SH-SY5Y (cell line): ENCODE measurements at regions not wholly inside any gene's neighbourhood (a gene's known extent, or its start where the extent isn't known, plus 50 kb on each side); places are given as distances from the start of the nearest gene placed in this dataset.

Source experiments
- GATA2 ChIP-seq: IDR thresholded peaks from 2 replicates; pipeline ENCODE4 v1.6.1; 2011; ENCODE audit warnings: mild to moderate bottlenecking, low read depth, low read length
- GATA3 ChIP-seq: IDR thresholded peaks from 2 replicates; pipeline ENCODE4 v1.6.1; 2011; ENCODE audit warnings: low read depth, mild to moderate bottlenecking, low read length, moderate library complexity

DNA sequence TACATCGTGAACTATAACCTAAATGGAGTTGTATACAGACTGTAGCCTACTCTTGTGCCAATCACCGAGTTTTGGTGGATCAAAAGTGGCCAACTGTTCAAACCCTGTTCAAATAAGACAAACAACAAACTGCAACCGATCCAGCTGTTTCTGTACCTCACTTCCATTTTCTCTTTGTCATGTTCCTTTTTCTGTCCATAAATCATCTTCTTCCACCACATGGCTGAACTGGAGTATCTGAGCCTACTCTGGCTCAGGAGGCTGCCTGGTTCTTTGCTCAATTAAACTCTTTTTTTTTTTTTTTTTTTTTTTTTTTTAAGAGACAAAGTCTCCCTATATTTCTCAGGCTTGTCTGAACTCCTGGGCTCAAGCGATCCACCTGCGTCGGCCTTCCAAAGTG lies 59.0 kb upstream of the NPVF start:
- no peak for TF ChIP-seq GATA3
- TF ChIP-seq GATA2 = no peak
